ENCODE measurements at regions not wholly inside any gene's neighbourhood (a gene's known extent, or its start where the extent isn't known, plus 50 kb on each side); places are given as distances from the start of the nearest gene placed in this dataset.
"Not testable (repeated sequence)": the region's sequence is repeated elsewhere in the genome, so short reads cannot be mapped to it uniquely, and the experiment has no call there.

DNA sequence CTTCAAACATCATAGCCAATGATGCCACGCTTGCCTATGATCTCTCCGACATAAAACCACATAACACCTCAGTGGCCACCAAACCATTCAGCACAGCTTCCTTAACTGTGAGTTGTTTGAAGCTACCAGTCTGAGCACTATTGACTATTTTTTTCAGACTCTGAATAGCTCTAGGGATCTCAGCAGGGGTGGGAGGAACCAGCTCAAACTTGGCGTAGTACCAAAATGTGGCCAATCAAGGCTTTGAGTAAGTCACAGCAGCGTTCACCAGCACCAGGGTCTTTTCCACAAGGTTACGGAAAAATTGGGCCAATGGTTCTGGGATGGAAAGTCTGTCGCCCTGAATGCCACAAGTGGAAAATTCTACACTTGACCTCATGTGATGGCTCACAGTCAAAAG is 70.6 kb downstream of the SMPDL3A start:
- no peak for DNase-seq (ENCODE audit: low read depth)

- no peak for DNase-seq (ENCODE audit: low read depth)
These were observed 72.5 kb downstream of the SMPDL3A start for GRCh38 chr6:122861594-122861993.

GRCh38 chr6:122868137-122868536 is 79.1 kb downstream of the SMPDL3A start:
- no peak for DNase-seq (ENCODE audit: low read depth)

GRCh38 chr6:122869437-122870024 is 80.5 kb downstream of the SMPDL3A start:
- DNase-seq (ENCODE audit: low read depth) = peak; percentile 1

DNA sequence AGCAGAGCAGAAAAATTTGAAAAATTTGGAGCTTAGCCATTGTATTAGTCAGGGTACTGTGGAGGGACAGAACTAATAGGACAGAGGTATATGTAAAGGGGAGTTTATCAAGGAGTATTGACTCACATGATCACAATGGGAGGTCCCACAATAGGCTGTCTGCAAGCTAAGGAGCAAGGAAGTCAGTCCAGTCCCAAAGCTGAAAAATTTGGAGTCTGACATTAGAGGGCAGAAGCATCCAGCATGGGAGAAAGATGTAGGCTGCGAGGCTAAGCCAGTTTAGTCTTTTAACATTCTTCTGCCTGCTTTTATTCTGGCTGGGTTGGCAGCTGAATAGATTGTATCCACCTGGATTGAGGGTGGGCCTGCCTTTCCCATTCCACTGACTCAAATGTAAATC is 82.0 kb downstream of the SMPDL3A start:
- no peak for DNase-seq (ENCODE audit: low read depth)

DNA sequence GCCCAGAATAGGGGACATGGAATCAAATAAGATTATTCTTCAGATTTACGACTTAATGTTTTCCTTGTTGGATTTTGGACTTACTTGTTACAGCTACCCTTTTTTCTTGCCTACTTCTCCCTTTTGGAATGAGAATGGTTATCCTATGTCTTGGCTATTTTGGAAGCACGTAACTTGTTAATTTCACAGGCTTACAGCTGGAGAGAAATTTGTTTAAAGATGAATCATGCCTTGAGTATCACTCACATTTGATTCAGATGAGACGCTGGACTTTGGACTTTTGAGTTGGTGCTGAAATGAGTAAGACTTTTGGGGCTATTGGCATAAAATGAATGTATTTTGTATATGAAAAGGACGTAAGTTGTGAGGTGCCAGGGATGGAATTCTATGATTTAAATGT is 83.3 kb downstream of the SMPDL3A start:
- DNase-seq (ENCODE audit: low read depth) = no peak

DNA sequence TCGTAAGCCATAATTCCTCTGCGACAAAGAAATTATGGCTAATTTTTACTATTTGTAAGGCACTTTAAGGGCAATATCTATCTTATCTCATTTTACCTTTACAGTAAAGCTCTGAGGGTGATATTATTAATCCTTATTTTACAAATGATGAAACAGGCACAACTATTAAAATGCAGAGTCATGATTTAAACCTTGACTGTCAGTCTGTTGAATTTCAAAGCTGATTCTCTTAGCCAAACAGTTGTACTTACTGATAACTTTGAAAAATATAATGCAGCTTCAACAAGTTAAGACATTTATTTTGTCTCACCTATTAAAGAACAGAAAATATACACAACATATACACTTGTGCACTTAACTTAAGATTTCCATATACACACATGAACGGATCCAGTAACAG is 88.2 kb downstream of the SMPDL3A start:
- no peak for DNase-seq (ENCODE audit: low read depth)

- DNase-seq (ENCODE audit: low read depth) = no peak
These were observed 89.7 kb downstream of the SMPDL3A start for GRCh38 chr6:122878796-122879195.

DNA sequence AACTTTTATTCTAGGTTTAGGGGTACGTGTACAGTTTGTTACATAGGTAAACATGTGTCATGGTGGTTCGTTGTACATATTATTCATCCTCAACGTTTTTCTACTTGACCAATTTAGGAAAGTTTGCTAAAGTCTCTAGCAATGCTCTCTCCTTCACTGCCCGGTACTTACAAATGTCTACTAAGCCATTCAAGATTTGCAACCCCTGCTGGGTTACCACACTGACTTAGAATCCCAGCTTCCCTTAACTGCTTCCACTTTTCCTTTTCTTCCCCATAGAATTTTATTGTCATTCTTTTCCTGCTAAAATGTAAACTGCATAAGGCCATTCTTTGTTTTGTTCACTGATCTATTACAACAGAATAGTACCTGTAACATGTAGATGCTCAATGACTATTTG is 97.4 kb downstream of the SMPDL3A start:
- no peak for DNase-seq (ENCODE audit: low read depth)

GRCh38 chr6:122887941-122888340 is 98.9 kb downstream of the SMPDL3A start:
- no peak for DNase-seq (ENCODE audit: low read depth)

GRCh38 chr6:122888680-122889079 is 99.6 kb downstream of the SMPDL3A start:
- DNase-seq (ENCODE audit: low read depth) = not testable (repeated sequence)

GRCh38 chr6:122890250-122890649 is 101.2 kb downstream of the SMPDL3A start:
- DNase-seq (ENCODE audit: low read depth) = no peak

DNA sequence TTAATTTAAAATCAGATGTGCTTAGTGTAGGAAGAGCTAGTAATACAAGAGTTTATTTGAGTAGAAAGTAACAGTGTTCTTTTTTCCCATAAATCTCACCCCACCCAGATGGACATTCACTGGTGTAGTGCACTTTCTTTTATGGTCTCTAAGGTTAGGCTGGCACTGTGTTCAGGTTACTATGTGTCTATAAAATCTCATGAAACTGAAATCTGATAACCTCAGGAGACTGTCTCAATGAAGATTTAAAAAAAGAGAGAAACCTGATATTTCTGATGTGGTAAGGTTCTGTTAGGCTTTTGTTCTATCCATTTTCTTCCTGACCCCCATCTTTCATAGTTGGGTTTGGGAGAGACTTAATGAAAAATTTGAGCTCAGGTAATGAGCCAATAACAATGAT is 101.2 kb upstream of the CLVS2 start:
- no peak for DNase-seq (ENCODE audit: low read depth)

GRCh38 chr6:122902326-122902725 is 93.7 kb upstream of the CLVS2 start:
- DNase-seq (ENCODE audit: low read depth) = no peak

DNA sequence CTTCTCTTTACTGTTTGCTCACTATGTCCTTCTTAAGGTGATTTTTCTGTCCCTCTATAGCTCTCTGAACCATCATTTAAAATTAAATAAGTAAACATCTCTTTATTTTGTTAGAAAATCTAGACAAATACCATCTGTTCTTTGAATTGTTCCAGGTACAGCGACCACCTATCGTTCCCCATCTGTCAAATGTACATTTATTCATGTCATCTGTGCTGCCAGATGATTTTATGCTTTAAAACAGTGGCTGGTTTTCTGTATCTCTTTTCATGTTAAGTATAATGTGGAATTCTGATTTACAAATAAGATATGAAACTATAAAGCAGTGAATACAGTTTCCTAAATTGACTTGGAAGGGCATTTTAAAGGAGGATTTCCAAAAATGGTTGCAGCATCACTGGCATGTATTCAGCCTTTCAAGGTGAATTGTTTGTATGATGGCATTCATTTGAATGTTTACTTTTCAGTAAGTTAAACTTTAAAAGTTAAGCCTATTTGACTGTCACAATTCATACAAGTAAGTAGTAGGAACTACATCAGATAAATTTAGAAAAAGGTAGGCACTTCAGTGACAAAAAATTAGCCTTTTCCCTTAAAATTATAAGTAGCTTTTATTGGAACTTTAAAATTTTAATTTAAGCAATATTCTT is 92.6 kb upstream of the CLVS2 start:
- no peak for DNase-seq (ENCODE audit: low read depth)

DNA sequence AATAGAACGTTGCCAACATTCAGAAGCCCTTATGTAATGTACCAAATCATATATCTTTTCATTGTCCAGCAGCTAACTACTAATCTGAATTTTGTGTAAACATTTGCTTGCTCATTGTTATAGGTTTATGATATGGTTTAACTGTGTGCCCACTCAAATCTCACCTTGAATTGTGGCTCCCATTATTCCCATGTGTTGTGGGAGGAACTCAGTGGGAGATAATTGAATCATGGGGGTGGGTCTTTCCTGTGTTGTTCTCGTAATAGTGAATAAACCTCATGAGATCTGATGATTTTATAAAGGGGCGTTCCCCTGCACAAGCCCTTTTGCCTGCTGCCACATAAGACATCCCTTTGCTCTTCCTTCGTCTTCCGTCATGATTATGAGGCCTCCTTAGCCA is 91.9 kb upstream of the CLVS2 start:
- DNase-seq (ENCODE audit: low read depth) = no peak

- DNase-seq (ENCODE audit: low read depth) = no peak
These were observed 82.5 kb upstream of the CLVS2 start for GRCh38 chr6:122913558-122913957.

DNA sequence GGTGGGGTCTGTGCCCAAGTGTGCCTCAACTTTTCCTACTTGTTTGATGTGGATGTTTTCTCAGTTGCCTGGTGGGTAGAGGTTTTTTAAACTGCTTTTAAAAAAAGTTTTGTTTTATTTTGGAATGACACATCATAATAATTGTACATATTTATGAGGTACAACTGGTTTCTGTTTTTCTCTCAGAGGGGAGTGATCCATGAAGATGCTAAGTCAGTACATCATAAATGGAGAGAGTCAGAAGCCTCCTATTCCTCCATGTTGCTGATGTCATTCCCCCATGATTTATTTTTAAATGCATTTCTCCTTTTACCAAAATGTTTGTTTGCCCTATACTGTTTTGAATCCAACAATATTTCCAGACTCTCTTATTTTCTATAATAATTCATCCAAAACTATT is 77.3 kb upstream of the CLVS2 start:
- no peak for DNase-seq (ENCODE audit: low read depth)

GRCh38 chr6:122930252-122931180 is 65.5 kb upstream of the CLVS2 start:
- DNase-seq (ENCODE audit: low read depth) = no peak

- DNase-seq (ENCODE audit: low read depth) = no peak
These were observed 64.1 kb upstream of the CLVS2 start for GRCh38 chr6:122931916-122932315.

DNA sequence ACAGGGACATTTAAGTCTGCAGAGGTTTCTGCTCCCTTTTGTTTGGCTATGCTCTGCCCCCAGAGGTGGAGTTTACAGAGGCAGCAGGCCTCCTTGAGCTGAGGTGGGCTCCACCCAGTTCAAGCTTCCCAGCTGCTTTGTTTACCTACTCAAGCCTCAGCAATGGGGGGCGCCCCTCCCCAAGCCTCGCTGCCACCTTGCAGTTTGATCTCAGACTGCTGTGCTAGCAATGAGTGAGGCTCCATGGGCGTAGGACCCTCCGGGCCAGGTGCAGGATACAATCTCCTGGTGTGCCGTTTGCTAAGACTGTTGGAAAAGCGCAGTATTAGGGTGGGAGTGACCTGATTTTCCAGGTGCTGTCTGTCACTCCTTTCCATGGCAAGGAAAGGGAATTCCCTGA is 51.1 kb upstream of the CLVS2 start:
- DNase-seq (ENCODE audit: low read depth) = not testable (repeated sequence)
